Muscle of arm (tissue), 1 donor: ENCODE measurements at regions not wholly inside any gene's neighbourhood (a gene's known extent, or its start where the extent isn't known, plus 50 kb on each side); places are given as distances from the start of the nearest gene placed in this dataset.

ENCODE experiments used
- DNase-seq: peaks from one replicate; pipeline ENCODE4 v3.0.0-alpha.2; 2013

- DNase-seq = no peak
Observed at GRCh38 chr6:4560221-4561077, 215.8 kb upstream of the CDYL start.

- no peak for DNase-seq
Observed at GRCh38 chr6:4559281-4559875, 216.8 kb upstream of the CDYL start.

GRCh38 chr6:4554645-4555044, 221.6 kb upstream of the CDYL start:
- DNase-seq = no peak

- no peak for DNase-seq
Observed at GRCh38 chr6:4553387-4553786, 222.8 kb upstream of the CDYL start.

- DNase-seq = no peak
Observed at GRCh38 chr6:4550227-4550597, 226.0 kb upstream of the CDYL start.

GRCh38 chr6:4549556-4550226, 226.5 kb upstream of the CDYL start:
- no peak for DNase-seq

- no peak for DNase-seq
Observed at GRCh38 chr6:4545893-4546292, 230.3 kb upstream of the CDYL start.

GRCh38 chr6:4543596-4543995, 232.6 kb upstream of the CDYL start:
- no peak for DNase-seq

GRCh38 chr6:4533576-4533975, 242.6 kb upstream of the CDYL start:
- no peak for DNase-seq

- no peak for DNase-seq
Observed at GRCh38 chr6:4531406-4531805, 244.8 kb upstream of the CDYL start.

GRCh38 chr6:4522453-4522852, 253.8 kb upstream of the CDYL start:
- DNase-seq = no peak

GRCh38 chr6:4521070-4521469, 255.1 kb upstream of the CDYL start:
- DNase-seq = no peak

GRCh38 chr6:4518506-4518905, 257.7 kb upstream of the CDYL start:
- DNase-seq = no peak

GRCh38 chr6:4516206-4516605, 260.0 kb upstream of the CDYL start:
- DNase-seq = no peak

GRCh38 chr6:4513561-4513960, 262.6 kb upstream of the CDYL start:
- DNase-seq = no peak

GRCh38 chr6:4512051-4512471, 264.1 kb upstream of the CDYL start:
- DNase-seq = peak; percentile 73

GRCh38 chr6:4511641-4512020, 264.6 kb upstream of the CDYL start:
- DNase-seq = peak; percentile 53

- DNase-seq = peak; percentile 61
Observed at GRCh38 chr6:4510906-4511640, 265.1 kb upstream of the CDYL start.

- DNase-seq = no peak
Observed at GRCh38 chr6:4510317-4510716, 265.9 kb upstream of the CDYL start.

GRCh38 chr6:4509506-4509905, 266.7 kb upstream of the CDYL start:
- DNase-seq = no peak

GRCh38 chr6:4506792-4507191, 269.4 kb upstream of the CDYL start:
- no peak for DNase-seq

GRCh38 chr6:4506223-4506622, 270.0 kb upstream of the CDYL start:
- no peak for DNase-seq
